Endothelial cell (in vitro differentiated cells): ENCODE measurements at regions not wholly inside any gene's neighbourhood (a gene's known extent, or its start where the extent isn't known, plus 50 kb on each side); places are given as distances from the start of the nearest gene placed in this dataset.

Experiments used
- DNase-seq: peaks from one replicate; pipeline ENCODE4 v3.0.0; 2021; ENCODE audit warnings: low spot score
- H3K27ac Mint-ChIP-seq: one replicate; pipeline ENCODE4 v1.8.0; 2021; ENCODE audit warnings: mixed read lengths, inconsistent platforms; ENCODE audit not compliant: unreplicated experiment
- H3K27me3 Mint-ChIP-seq: one replicate; pipeline ENCODE4 v1.8.0; 2021; ENCODE audit warnings: mild to moderate bottlenecking, moderate library complexity, mixed read lengths, inconsistent platforms; ENCODE audit not compliant: unreplicated experiment
- H3K36me3 Mint-ChIP-seq: one replicate; pipeline ENCODE4 v1.8.0; 2021; ENCODE audit warnings: mild to moderate bottlenecking, low read depth, mixed read lengths, inconsistent platforms; ENCODE audit not compliant: unreplicated experiment
- H3K4me1 Mint-ChIP-seq: one replicate; pipeline ENCODE4 v1.8.0; 2021; ENCODE audit warnings: mild to moderate bottlenecking, mixed read lengths, inconsistent platforms; ENCODE audit not compliant: unreplicated experiment
- H3K4me3 Mint-ChIP-seq: one replicate; pipeline ENCODE4 v1.8.0; 2021; ENCODE audit warnings: mild to moderate bottlenecking, mixed read lengths, inconsistent platforms; ENCODE audit not compliant: unreplicated experiment
- H3K9me3 Mint-ChIP-seq: one replicate; pipeline ENCODE4 v1.8.0; 2021; ENCODE audit warnings: mixed read lengths, inconsistent platforms; ENCODE audit not compliant: unreplicated experiment
- CTCF ChIP-seq: fragments of 200-600 bp; sonication (generic); IDR thresholded peaks from one replicate; pipeline ENCODE4 v1.5.0; 2021; ENCODE audit warnings: antibody characterized with exemption; ENCODE audit not compliant: unreplicated experiment

- no peak for DNase-seq
- no peaks in the 10 kb centered on the region for H3K27me3 Mint-ChIP-seq
- no peaks in the 10 kb centered on the region for H3K4me1 Mint-ChIP-seq
- no peak overlapping the region for H3K4me3 Mint-ChIP-seq
- no peak for TF ChIP-seq CTCF
- no peaks in the 10 kb centered on the region for H3K9me3 Mint-ChIP-seq
- no peaks in the 10 kb centered on the region for H3K36me3 Mint-ChIP-seq
- no peak overlapping the region for H3K27ac Mint-ChIP-seq
Observed at GRCh38 chr4:96380106-96380505, 540.2 kb downstream of the PDHA2 start.

- Mint-ChIP-seq H3K9me3 (no peaks in the 10 kb centered on the region), H3K36me3 (no peaks in the 10 kb centered on the region), H3K4me1 (no peaks in the 10 kb centered on the region), H3K27ac (no peak overlapping the region), H3K27me3 (no peaks in the 10 kb centered on the region), H3K4me3 (no peak overlapping the region)
- DNase-seq, result no peak
- no peak for TF ChIP-seq CTCF
Observed at GRCh38 chr4:96383349-96383748, 543.5 kb downstream of the PDHA2 start.

- TF ChIP-seq CTCF, result no peak
- no peaks in the 10 kb centered on the region for H3K27me3 Mint-ChIP-seq
Observed at GRCh38 chr4:96389770-96390169, 549.9 kb downstream of the PDHA2 start.

GRCh38 chr4:96390404-96390803 lies 550.5 kb downstream of the PDHA2 start:
- no peaks in the 10 kb centered on the region for H3K27me3 Mint-ChIP-seq
- no peaks in the 10 kb centered on the region for H3K4me1 Mint-ChIP-seq
- no peak for DNase-seq
- no peaks in the 10 kb centered on the region for H3K9me3 Mint-ChIP-seq
- no peak for TF ChIP-seq CTCF
- no peak overlapping the region for H3K4me3 Mint-ChIP-seq
- H3K27ac Mint-ChIP-seq, result no peak overlapping the region
- no peaks in the 10 kb centered on the region for H3K36me3 Mint-ChIP-seq

More at GRCh38 chr4:96389770-96390169, 549.9 kb downstream of the PDHA2 start:
- Mint-ChIP-seq H3K4me3 (no peak overlapping the region), H3K9me3 (no peaks in the 10 kb centered on the region), H3K27ac (no peak overlapping the region), H3K36me3 (no peaks in the 10 kb centered on the region), H3K4me1 (no peaks in the 10 kb centered on the region)
- DNase-seq, result no peak

- Mint-ChIP-seq H3K27me3 (no peaks in the 10 kb centered on the region), H3K4me3 (no peak overlapping the region), H3K4me1 (no peaks in the 10 kb centered on the region), H3K36me3 (no peaks in the 10 kb centered on the region), H3K9me3 (no peaks in the 10 kb centered on the region), H3K27ac (no peak overlapping the region)
- DNase-seq, result no peak
- peak; percentile 36 for TF ChIP-seq CTCF
Observed at GRCh38 chr4:96395747-96396146, 555.9 kb downstream of the PDHA2 start.
